H9 (cell line): ENCODE measurements at regions not wholly inside any gene's neighbourhood (a gene's known extent, or its start where the extent isn't known, plus 50 kb on each side); places are given as distances from the start of the nearest gene placed in this dataset.

ENCODE experiments used
- DNase-seq: peaks from one replicate; pipeline ENCODE4 v3.0.0-alpha.2; 2017
- H2AFZ ChIP-seq: one replicate; pipeline ENCODE4 v1.6.1; 2013; ENCODE audit warnings: mild to moderate bottlenecking, low read length, control low read depth, moderate library complexity
- H2AK5ac ChIP-seq: 2 replicates; pipeline ENCODE4 v1.6.1; 2013; ENCODE audit warnings: low read length, control low read depth, mixed read lengths; ENCODE audit not compliant: insufficient read length
- H2BK120ac ChIP-seq: one replicate; pipeline ENCODE4 v1.6.1; 2013; ENCODE audit warnings: low read depth, mild to moderate bottlenecking, low read length, control low read depth, inconsistent platforms; ENCODE audit not compliant: poor library complexity, severe bottlenecking
- H2BK12ac ChIP-seq: 2 replicates; pipeline ENCODE4 v1.6.1; 2013; ENCODE audit warnings: low read length, control low read depth, mixed read lengths, low read depth; ENCODE audit not compliant: insufficient read length
- H2BK15ac ChIP-seq: 2 replicates; pipeline ENCODE4 v1.6.1; 2013; ENCODE audit warnings: low read depth, low read length, control low read depth
- H2BK20ac ChIP-seq: one replicate; pipeline ENCODE4 v1.6.1; 2013; ENCODE audit warnings: low read depth, mild to moderate bottlenecking, low read length, control low read depth, inconsistent platforms; ENCODE audit not compliant: poor library complexity, severe bottlenecking
- H2BK5ac ChIP-seq: 2 replicates; pipeline ENCODE4 v1.6.1; 2013; ENCODE audit warnings: low read length, control low read depth, mixed read lengths; ENCODE audit not compliant: insufficient read length
- H3K14ac ChIP-seq: 2 replicates; pipeline ENCODE4 v1.6.1; 2013; ENCODE audit warnings: low read length, control low read depth; ENCODE audit not compliant: insufficient read depth
- H3K18ac ChIP-seq: 2 replicates; pipeline ENCODE4 v1.6.1; 2013; ENCODE audit warnings: low read depth, mild to moderate bottlenecking, mixed read lengths, low read length, control low read depth; ENCODE audit not compliant: insufficient read length
- H3K23ac ChIP-seq: 2 replicates; pipeline ENCODE4 v1.6.1; 2013; ENCODE audit warnings: low read length, control low read depth, mixed read lengths, low read depth; ENCODE audit not compliant: insufficient read length
- H3K23me2 ChIP-seq: 2 replicates; pipeline ENCODE4 v1.6.1; 2013; ENCODE audit warnings: low read depth, mild to moderate bottlenecking, mixed read lengths, low read length, control low read depth; ENCODE audit not compliant: insufficient read length, poor library complexity, severe bottlenecking
- H3K27ac ChIP-seq: 2 replicates; pipeline ENCODE4 v1.5.1; 2013; ENCODE audit warnings: low read length, control low read depth, mixed read lengths, low read depth; ENCODE audit not compliant: insufficient read length
- H3K27me3 ChIP-seq: 2 replicates; pipeline ENCODE4 v1.6.1; 2013; ENCODE audit warnings: low read length, control low read depth, inconsistent platforms; ENCODE audit not compliant: insufficient read depth
- H3K4ac ChIP-seq: 2 replicates; pipeline ENCODE4 v1.6.1; 2013; ENCODE audit warnings: low read depth, mild to moderate bottlenecking, control low read depth, inconsistent platforms, low read length, moderate library complexity
- H3K4me1 ChIP-seq: 2 replicates; pipeline ENCODE4 v1.6.1; 2013; ENCODE audit warnings: low read length, control low read depth, inconsistent platforms; ENCODE audit not compliant: insufficient read depth
- H3K4me2 ChIP-seq: 2 replicates; pipeline ENCODE4 v1.6.1; 2013; ENCODE audit warnings: low read length, control low read depth, mixed read lengths; ENCODE audit not compliant: insufficient read length, insufficient read depth
- H3K56ac ChIP-seq: 2 replicates; pipeline ENCODE4 v1.6.1; 2013; ENCODE audit warnings: low read depth, mild to moderate bottlenecking, mixed read lengths, low read length, control low read depth; ENCODE audit not compliant: insufficient read length
- H3K79me1 ChIP-seq: 2 replicates; pipeline ENCODE4 v1.6.1; 2013; ENCODE audit warnings: low read depth, mild to moderate bottlenecking, moderate library complexity, low read length, control low read depth, inconsistent platforms; ENCODE audit not compliant: insufficient read depth, poor library complexity, severe bottlenecking
- H3K79me2 ChIP-seq: 2 replicates; pipeline ENCODE4 v1.6.1; 2013; ENCODE audit warnings: low read length, control low read depth, inconsistent platforms; ENCODE audit not compliant: insufficient read depth
- H3K9ac ChIP-seq: 2 replicates; pipeline ENCODE4 v1.6.1; 2013; ENCODE audit warnings: low read length, control low read depth, mixed read lengths; ENCODE audit not compliant: insufficient read length; ENCODE audit errors: extremely low read depth
- H3K9me3 ChIP-seq: one replicate; pipeline ENCODE4 v1.6.1; 2013; ENCODE audit warnings: low read depth, low read length, inconsistent platforms; ENCODE audit not compliant: control insufficient read depth
- H3T11ph ChIP-seq: one replicate; pipeline ENCODE4 v1.6.1; 2013; ENCODE audit warnings: mild to moderate bottlenecking, low read length, control low read depth, inconsistent platforms
- H4K20me1 ChIP-seq: one replicate; pipeline ENCODE4 v1.6.1; 2013; ENCODE audit not compliant: control insufficient read depth, insufficient read length, insufficient read depth
- H4K5ac ChIP-seq: 2 replicates; pipeline ENCODE4 v1.6.1; 2013; ENCODE audit warnings: low read depth, mild to moderate bottlenecking, mixed read lengths, low read length, control low read depth; ENCODE audit not compliant: insufficient read length
- H4K8ac ChIP-seq: replicated peaks from 2 replicates; pipeline ENCODE4 v1.6.1; 2013; ENCODE audit warnings: low read length, control low read depth, mixed read lengths, low read depth; ENCODE audit not compliant: insufficient read length
- H4K91ac ChIP-seq: 2 replicates; pipeline ENCODE4 v1.6.1; 2013; ENCODE audit warnings: low read depth, mild to moderate bottlenecking, moderate library complexity, mixed read lengths, low read length, control low read depth; ENCODE audit not compliant: insufficient read length
- H3K27ac Mint-ChIP-seq, 3 experiments: 2 replicates in 2 of 3; 3 replicates in 1 of 3; pipeline ENCODE4 v1.8.0; 2020 to 2021; ENCODE audit warnings: mixed read lengths in 3 of 3, mild to moderate bottlenecking in 1 of 3, moderate library complexity in 1 of 3
- H3K27me3 Mint-ChIP-seq: 2 replicates; pipeline ENCODE4 v1.8.0; 2021; ENCODE audit warnings: low read depth, mild to moderate bottlenecking, moderate library complexity, mixed read lengths
- H3K36me3 Mint-ChIP-seq, 3 experiments: 2 replicates in 2 of 3; 3 replicates in 1 of 3; pipeline ENCODE4 v1.8.0; 2020 to 2021; ENCODE audit warnings: low read depth in 3 of 3, mixed read lengths in 3 of 3; ENCODE audit not compliant: insufficient read depth in 1 of 3
- H3K4me1 Mint-ChIP-seq, 2 experiments: 2 replicates each; pipeline ENCODE4 v1.8.0; 2020; ENCODE audit warnings: mixed read lengths in 2 of 2
- H3K4me3 Mint-ChIP-seq, 2 experiments: 2 replicates in 1 of 2; 3 replicates in 1 of 2; pipeline ENCODE4 v1.8.0; 2020 to 2021; ENCODE audit warnings: mild to moderate bottlenecking in 2 of 2, mixed read lengths in 2 of 2, moderate library complexity in 1 of 2
- H3K9me3 Mint-ChIP-seq, 2 experiments: 2 replicates in 1 of 2; 3 replicates in 1 of 2; pipeline ENCODE4 v1.8.0; 2020; ENCODE audit warnings: mild to moderate bottlenecking in 2 of 2, mixed read lengths in 2 of 2, moderate library complexity in 1 of 2
- TF ChIP-seq, protein P1 (sequence below): fragments of 200-600 bp; sonication (generic); conservative IDR thresholded peaks from 3 replicates; pipeline ENCODE4 v1.8.0; 2021; ENCODE audit warnings: antibody characterized with exemption, mild to moderate bottlenecking

DNA sequence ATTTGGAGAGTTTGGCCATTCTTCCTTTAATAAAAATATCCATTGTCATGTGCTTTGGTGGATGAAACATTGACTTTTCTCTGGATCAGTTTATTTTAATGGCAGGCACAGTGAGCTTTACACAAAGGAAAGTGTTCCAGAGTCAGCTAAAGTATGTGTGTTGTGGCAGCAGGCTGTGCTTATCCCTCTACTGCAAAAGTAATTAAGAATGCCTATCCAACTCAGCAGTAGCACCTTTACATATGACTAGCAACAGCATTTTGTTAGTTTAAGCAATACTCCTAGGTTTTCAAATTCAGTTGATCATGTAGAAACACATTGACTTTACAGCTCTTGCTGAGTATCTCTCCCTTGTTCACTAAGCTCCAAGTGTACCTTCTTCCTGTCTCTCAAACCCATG is 730.5 kb upstream of the RGMB start:
- H3K36me3 Mint-ChIP-seq: no peaks in the 10 kb centered on the region
- peaks cover 19 to 20% of the 10 kb centered on the region in 2 experiments for H3K4me1 Mint-ChIP-seq
- H3K27ac Mint-ChIP-seq: peak overlapping the region in 1 of 3 experiments; percentile 68; a peak in 2 of 7 replicates
- Histone ChIP-seq H2BK5ac (no peak overlapping the region), H3K23ac (no peak overlapping the region), H4K20me1 (no peaks in the 10 kb centered on the region), H3K4ac (no peak overlapping the region), H3K14ac (no peak overlapping the region), H3K56ac (no peak overlapping the region), H2BK20ac (no peak overlapping the region), H4K5ac (no peak overlapping the region), H3K18ac (no peak overlapping the region), H2AFZ (no peak overlapping the region), H3K9me3 (no peaks in the 10 kb centered on the region), H3K27ac (no peak overlapping the region), H3K4me1 (peaks cover 2% of the 10 kb centered on the region; the same call in 1 of the 2 replicates), H3K79me1 (no peaks in the 10 kb centered on the region), H3K9ac (no peak overlapping the region), H3K4me2 (no peak overlapping the region), H4K8ac (no peak overlapping the region), H2AK5ac (no peak overlapping the region), H4K91ac (no peak overlapping the region), H2BK15ac (no peak overlapping the region), H3T11ph (no peak overlapping the region), H3K79me2 (no peaks in the 10 kb centered on the region), H3K23me2 (no peaks in the 10 kb centered on the region), H2BK120ac (no peak overlapping the region), H3K27me3 (no peaks in the 10 kb centered on the region), H2BK12ac (no peak overlapping the region)
- no peaks in the 10 kb centered on the region for H3K9me3 Mint-ChIP-seq
- H3K4me3 Mint-ChIP-seq: no peak overlapping the region
- DNase-seq: no peak
- H3K27me3 Mint-ChIP-seq: no peaks in the 10 kb centered on the region
- TF ChIP-seq, protein P1, sequence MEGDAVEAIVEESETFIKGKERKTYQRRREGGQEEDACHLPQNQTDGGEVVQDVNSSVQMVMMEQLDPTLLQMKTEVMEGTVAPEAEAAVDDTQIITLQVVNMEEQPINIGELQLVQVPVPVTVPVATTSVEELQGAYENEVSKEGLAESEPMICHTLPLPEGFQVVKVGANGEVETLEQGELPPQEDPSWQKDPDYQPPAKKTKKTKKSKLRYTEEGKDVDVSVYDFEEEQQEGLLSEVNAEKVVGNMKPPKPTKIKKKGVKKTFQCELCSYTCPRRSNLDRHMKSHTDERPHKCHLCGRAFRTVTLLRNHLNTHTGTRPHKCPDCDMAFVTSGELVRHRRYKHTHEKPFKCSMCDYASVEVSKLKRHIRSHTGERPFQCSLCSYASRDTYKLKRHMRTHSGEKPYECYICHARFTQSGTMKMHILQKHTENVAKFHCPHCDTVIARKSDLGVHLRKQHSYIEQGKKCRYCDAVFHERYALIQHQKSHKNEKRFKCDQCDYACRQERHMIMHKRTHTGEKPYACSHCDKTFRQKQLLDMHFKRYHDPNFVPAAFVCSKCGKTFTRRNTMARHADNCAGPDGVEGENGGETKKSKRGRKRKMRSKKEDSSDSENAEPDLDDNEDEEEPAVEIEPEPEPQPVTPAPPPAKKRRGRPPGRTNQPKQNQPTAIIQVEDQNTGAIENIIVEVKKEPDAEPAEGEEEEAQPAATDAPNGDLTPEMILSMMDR: no peak
